HG02763 (cell line): ENCODE measurements at regions not wholly inside any gene's neighbourhood (a gene's known extent, or its start where the extent isn't known, plus 50 kb on each side); places are given as distances from the start of the nearest gene placed in this dataset.
"Not testable (repeated sequence)": the region's sequence is repeated elsewhere in the genome, so short reads cannot be mapped to it uniquely, and the experiment has no call there.

Experiments used
- ATAC-seq: cut with Tn5 transposase; IDR thresholded peaks from one replicate; pipeline ENCODE4 v1.9.1; 2021; ENCODE audit warnings: mild to moderate bottlenecking, moderate library complexity; ENCODE audit not compliant: unreplicated experiment

DNA sequence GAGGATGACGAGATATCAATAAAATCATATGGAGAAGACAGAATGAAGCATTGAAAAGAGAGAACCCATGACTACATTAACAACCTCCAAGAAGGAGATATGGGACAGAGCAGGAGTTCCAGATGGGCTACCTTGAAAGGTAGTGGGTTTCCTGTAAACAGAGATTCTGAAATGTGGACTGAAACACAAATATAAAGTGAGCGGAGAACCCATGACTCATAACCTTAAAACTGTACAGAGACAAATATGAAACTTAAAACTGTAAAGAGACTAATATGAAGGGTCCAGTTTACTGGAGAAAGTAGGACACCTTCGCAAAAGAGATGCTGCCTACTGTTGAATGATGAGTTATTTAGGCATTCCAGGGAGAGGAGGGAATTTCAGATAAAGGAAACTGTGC lies 383.7 kb downstream of the CAAP1 start:
- no peak for ATAC-seq

DNA sequence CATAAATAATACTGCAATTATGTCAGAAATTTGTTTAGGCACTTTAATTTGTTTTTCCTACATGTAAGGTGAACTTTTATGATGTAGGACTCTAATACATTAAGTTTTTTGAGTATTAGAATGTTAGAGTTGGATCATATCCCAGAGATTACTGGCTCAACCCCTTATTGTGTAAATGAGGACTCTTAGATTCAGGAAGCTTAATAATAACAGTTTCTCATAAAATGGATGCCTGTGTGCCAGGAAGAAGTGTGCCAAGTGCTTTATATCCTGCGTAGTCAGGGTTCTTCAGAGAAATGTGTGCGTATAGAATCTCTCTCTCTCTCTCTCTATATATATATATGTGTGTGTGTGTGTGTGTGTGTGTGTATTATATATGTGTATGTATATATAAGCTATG lies 388.5 kb downstream of the CAAP1 start:
- no peak for ATAC-seq

DNA sequence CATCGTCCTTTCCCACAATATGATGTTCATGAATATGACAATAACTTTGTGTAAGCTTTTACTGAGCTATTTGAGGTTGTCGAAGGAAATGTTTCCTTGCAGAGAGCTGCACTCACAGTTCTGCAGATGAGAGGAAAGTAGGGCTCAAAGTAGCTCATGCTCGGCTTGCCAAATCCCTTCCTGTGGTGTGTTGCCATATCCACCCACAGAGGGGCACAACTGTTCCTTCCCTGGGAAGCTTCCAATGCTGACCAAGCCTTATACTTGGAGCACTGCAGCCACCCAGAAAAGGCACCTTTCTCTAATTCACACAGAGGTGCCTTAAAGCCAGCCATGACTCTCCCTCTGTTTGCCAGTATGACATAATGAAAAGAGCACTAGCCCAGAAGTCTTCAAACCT lies 390.3 kb downstream of the CAAP1 start:
- no peak for ATAC-seq

DNA sequence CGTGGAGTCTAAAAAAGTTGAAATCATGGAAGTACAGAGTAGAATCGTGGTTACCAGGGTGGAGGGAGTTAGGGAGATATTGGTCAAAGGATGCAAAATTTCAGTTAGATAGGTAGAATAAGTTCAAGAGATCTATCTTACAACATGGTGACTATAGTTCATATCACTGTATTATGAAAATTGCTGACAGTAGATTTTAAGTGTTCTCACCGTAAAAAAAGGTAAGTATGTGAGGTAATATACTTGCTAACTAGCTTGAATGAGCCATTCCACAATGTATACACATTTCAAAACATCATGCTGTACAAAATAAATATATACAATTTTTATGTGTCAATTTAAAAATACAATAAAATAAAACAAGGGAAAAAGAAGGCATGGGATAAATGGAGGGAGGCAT lies 392.1 kb downstream of the CAAP1 start:
- no peak for ATAC-seq

DNA sequence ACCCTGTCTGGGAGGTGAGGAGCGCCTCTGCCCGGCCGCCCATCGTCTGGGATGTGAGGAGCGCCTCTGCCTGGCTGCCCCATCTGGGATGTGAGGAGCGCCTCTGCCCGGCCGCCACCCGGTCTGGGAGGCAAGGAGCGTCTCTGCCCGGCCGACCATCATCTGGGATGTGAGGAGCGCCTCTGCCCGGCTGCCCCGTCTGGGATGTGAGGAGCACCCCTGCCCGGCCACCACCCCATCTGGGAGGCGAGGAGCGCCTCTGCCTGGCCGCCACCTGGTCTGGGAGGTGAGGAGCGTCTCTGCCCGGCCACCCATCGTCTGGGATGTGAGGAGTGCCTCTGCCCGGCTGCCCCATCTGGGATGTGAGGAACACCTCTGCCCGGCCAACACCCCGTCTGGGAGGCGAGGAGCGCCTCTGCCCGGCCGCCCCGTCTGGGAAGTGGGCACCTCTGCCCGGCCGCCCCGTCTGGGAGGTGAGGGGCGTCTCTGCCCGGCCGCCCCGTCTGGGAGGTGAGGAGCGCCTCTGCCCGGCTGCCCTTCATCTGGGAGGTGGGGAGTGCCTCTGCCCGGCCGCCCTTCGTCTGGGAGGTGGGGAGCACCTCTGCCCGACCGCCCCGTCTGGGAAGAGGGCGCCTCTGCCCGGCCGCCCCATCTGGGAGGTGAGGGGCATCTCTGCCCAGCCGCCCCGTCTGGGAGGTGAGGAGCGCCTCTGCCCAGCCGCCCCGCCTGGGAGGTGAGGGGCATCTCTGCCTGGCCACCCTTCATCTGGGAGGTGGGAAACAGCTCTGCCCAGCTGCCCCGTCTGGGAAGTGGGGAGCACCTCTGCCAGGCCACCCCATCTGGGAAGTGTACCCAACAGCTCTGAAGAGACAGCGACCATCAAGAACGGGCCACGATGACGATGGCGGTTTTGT lies 399.7 kb downstream of the CAAP1 start:
- ATAC-seq = not testable (repeated sequence)

DNA sequence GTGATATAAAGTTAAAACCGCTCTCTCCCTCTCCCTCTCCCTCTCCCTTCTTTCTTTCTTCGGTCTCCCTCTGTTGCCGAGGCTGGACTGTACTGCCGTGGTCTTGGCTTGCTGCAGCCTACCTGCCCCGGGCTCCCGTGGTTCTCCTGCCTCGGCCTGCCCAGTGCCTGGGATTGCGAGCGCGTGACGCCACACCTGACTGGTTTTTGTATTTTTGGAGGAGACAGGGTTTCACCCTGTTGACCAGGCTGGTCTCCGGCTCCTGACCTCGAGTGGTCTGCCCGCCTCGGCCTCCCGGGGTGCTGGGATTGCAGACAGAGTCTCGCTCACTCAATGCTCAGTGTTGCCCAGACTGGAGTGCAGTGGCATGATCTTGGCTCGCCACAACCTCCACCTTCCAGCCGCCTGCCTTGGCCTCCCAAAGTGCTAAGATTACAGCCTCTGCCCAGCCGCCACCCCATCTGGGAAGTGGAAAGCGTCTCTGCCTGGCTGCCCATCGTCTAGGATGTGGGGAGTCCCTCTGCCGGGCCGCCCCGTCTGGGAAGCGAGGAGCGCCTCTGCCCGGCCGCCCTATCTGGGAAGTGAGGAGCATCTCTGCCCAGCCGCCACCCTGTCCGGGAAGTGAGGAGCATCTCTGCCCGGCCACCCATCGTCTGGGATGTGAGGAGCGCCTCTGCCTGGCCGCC lies 400.5 kb downstream of the CAAP1 start:
- not testable (repeated sequence) for ATAC-seq

DNA sequence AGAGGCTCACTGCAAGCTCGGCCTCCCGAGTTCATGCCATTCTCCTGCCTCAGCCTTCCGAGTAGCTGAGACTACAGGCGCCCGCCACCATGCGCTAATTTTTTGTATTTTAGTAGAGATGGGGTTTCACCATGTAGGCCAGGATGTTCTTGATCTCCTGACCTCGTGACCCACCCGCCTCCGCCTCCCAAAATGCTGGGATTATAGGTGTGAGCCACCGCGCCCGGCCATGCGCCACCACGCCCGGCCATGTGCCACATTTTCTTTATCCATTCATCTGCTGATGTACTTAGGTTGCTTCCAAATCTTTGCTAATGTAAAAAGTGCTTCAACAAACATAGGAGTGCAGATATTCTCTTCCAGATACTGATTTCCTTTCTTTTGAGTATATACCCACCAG lies 408.6 kb downstream of the CAAP1 start:
- no peak for ATAC-seq

DNA sequence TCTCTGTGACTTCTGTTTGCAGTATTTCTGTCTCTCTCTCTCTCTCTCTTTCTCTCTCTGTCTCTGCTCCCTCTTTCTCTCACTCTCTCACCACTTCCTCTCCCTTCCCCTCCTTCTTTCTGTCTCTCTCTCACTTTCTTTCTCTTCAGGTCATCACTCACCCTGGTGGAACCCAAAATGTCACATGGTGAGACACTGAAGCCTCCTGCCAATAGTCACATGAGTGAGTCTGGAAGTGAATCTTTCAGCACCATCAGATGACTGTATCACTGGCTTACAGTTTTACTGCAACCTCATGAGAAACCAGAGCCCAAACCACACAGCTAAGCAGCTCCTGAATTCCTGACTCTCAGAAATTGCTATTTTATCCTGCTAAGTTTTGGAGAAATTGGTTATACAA lies 414.6 kb downstream of the CAAP1 start:
- ATAC-seq = no peak

DNA sequence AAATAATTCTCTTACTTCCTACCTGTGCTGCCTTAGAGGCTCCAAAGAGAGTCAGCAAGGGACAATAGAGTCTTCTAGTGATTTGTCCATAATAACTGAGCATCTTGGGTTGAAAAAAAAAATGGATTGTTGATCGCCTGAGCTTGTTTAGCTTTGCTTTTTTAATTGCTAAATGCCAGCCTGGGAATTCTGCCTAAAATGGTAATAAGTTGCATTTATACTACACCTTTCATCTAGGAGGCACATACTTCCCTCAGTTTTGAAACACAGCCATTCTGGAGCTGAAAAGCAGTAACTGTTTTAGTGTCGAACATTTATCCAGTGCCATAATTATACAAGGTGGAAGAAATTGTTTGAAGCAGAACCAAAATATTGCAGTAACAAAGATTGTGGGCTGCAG lies 421.3 kb downstream of the CAAP1 start:
- ATAC-seq = no peak

DNA sequence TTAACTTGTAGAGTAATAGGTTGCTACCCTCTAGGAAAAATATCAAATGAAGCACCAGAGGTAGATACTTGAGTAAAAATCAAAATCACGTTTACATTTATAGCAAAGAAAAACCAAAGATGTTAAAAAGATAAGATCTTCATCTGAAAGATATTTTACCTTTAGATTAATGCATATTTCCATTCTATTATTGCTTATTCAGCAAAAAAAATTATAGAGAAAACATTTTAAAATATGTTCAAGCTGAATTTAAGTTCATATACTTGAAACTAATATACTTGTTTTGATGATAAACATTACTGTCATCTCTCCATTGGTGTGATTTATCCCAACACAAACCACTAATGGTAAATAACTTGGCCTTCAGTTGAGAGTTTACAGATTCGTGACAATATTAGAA lies 422.3 kb downstream of the CAAP1 start:
- ATAC-seq = no peak

DNA sequence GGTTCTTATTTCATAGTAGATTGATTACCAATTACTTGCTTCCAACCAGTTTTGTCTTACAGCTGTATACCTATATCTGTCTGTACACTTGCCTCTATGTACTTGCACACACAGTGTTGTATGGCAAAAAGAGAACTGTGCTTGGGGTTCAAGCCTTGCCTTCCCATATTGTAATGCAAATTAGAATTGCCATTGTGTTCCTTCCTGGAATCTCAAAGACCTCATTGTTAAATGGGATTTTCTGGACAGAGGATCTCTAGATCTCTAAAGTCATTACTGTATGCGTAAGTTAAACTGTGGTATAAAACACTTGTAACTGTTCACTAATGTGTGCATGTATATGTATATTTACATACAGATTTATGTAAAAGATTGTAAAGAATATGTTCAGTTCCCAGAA lies 428.8 kb downstream of the CAAP1 start:
- no peak for ATAC-seq

DNA sequence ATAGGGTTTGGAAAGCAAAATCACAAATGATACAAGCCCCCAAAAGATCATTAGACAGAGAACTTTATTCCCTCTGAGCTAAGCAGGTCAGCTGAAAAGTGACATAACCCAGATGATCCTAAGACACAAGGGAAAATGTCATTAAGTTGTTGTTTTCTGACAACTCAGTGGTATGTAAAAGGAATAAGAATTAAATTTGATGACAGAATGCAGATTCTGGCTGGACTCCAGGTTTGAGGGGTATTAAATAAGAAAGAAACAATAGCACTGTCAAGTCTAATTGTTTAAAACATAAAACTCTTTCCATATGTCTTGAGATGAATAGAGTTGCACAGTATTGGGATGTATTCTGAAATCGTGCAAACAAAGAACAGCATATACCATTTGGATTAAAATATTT lies 429.9 kb downstream of the CAAP1 start:
- no peak for ATAC-seq

DNA sequence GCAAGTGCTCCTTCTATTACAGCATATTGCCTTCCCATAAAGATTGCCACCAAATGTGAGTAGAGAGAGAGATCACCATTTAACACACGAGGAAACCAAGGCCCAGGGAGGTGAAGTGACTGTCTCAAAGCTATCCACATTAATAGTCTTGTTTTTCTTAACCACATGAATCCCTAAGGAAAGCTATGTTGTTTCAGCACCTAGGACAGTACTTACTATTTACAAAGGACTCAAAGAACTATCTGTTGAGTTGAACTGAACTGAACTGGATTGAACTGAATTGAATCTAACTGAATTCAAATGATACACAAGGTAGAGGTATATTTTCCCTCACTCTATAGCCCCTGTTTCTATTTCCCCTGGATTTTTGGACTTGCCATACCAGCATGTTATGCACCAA lies 430.4 kb downstream of the CAAP1 start:
- ATAC-seq = no peak

DNA sequence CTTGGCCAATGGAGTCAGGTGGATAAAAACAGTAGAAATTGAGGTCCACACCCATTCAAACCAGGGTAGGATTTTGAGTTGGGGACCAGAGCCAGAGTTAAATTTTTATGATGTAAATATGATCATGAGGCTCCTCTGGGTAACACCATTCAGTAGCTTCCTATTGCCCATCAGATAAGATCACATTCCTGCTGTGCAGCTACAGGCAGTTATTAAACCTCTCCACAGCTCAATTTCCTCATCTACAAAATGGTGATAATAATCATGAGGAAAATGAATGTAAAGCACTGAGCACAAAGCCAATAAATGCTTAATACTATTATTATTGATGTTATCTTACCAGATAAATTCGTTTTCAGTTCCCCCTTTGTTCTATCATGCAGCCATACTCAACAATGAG lies 432.0 kb downstream of the CAAP1 start:
- ATAC-seq = no peak

DNA sequence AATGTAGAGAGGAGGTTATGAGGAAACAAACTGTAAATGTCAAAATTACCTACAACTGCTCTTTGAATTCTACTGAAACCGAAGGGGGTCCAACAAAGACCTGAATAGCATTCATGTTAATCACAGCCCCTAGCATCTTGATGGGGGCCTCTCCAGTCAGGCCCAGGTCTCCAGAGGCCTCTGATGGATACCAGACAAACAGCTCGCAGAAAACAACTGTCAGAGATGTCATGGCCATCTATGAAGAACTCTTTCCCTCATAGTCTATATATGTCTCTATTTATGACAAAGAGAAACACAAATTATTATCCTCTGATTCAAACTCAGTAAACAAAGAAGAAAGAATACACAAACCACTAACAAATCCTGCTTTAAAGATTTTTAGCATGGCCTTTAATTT lies 432.6 kb downstream of the CAAP1 start:
- ATAC-seq = no peak

DNA sequence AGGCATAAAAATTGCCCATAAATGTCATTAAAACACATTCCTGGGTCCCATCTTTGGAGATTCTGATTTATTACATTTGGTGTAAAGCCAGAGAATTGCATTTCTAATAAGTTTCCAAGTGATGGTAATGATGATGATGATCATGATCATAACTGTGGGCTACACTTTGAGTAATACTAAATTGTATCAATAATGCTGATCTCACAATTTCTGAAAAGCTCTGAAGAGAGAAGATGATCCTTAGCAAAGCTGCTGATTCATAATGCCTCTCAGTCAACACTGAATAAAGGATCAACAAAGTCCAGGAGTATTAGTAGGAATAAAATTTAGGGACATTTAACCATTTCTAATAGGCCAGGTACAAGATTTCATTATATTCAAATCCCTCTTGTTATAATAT lies 434.5 kb downstream of the CAAP1 start:
- ATAC-seq = no peak

DNA sequence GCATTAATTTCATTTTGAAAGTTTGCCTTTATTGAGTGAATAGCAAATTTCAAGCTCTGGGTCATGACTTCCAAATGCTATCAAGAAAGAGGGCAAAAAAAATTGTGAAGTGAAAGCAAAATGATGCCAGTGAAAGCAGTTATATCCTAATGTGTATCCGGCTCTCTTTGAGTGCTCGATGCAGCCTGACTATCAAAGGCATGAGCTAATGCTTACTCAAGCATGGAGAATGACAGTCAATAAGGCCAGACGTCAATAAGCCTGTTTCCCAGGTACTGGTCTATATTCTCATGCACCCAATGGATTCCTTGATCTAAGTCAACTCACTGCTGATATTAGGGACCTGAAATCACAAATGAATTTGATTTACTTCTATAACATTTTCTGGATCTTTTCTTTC lies 435.5 kb downstream of the CAAP1 start:
- ATAC-seq = no peak

DNA sequence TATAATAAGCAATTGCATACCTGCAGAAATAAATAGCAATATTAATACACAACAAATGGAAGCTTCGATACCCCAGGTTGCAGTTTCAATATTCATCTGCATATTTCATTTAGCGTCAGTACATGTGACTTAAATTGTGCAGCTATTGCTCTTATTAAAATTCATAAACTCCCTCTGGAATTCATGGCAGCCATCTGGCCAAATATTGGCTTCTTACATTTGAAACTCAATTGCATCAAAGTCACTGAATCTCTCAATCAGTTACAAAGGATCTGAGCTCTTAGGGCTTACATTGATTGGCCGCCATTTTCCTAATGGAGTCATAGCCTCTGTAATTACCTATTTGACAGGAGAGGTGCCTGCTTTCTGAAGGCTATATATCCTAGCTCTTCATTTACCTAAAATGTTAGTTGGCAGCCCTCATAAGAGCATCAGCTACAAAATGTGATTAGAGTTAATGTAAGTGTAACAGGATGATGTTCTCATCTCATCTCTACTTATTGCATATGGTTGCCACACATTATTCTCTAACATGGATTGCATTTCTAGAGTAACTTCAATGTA lies 453.5 kb downstream of the CAAP1 start:
- no peak for ATAC-seq

DNA sequence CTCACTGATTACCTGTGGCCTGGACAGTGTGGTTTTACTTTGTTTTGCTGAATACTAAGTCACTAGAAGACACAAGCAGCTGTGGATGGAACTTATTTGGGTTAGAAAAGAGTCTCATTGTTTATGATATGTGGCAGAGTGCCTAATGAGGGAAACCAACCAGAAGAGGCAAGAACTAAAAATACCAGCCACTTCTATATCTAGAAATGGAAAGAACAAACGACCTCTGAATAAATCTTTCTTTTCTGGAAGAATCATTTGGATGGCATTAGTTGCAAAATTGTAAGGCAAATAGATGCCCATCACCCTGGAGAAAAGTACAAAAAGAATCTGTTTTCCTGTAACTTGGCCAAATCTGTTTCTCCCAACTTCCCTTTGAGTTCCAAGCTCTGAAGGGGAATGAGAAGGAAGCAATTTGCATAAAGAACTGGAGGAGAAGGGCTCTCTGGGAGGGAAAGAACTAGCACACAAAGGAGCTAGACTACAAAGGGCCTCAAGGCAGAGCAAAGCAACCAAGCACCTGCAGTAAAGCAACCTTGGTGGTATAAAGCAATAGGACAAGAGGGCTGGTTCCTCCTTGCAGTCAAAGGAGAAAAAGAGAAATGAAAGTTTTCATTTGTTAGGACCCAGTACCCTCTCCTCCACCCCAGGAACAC lies 455.4 kb downstream of the CAAP1 start:
- no peak for ATAC-seq

DNA sequence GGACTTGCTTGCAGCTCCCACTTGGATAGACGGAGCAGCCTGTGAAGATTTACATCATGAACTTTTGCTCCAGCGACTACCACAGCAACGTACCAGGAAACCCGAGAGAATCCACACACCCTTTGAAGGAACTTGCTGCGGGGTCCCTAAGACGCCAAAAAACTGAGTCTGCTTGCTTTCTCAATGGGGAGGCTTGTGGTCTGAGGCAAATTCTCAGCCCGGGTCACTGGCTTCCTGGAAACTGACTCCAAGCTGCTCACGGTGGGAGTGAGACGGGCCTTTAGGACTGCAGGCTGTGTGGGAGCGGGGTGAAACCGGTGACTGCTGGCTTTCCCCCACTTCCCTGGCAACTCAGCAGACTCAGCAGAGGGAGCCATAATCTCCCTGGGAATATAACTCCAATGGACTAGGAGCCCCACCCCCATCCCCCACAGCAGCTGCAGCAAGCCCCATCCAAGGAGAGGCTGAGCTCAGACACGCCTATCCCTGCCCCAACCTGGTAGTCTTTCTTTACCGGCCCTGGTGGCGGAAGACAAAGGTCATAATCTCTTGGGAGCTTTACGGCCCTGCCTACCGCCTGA lies 466.0 kb downstream of the CAAP1 start:
- no peak for ATAC-seq

DNA sequence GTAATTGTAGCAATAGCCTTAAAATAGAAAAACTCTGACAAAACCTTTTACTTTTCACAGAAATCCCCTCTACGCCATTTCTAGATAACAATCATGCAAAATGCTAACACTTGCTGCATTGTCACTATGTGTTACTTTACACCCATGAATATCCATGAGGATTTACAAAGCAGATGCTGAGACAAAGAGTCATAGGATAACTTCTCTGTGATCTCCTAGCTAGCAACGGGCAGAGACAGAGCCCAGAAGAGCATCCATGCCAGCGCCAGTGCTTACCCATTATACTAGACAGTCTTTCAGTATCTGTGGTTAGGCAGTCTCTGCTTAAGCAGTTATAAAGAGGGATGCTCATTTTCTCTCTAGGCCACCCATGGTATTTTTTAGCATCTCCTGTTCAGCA lies 474.1 kb downstream of the CAAP1 start:
- no peak for ATAC-seq
